ENCODE measurements at regions not wholly inside any gene's neighbourhood (a gene's known extent, or its start where the extent isn't known, plus 50 kb on each side); places are given as distances from the start of the nearest gene placed in this dataset.

GRCh38 chr10:125343118-125343925, 183.0 kb upstream of the CTBP2 start:
- no peak overlapping the region for H3K4me2 ChIP-seq (ENCODE audit: low read length)
- H3K4me1 ChIP-seq (ENCODE audit: insufficient read depth, low read length, poor library complexity, severe bottlenecking): no peaks in the 10 kb centered on the region
- H2AFZ ChIP-seq (ENCODE audit: low read length): no peak overlapping the region
- POLR2A ChIA-PET: interaction anchor here (0.5 to 1.0 kb wide), 5 partner anchors 9 to 1718 kb away, joined by 3 to 4 read pairs (median 3); no protein-coding TSS in a partner anchor
- H3K9me2 ChIP-seq (ENCODE audit: insufficient read depth, low read length): no peaks in the 10 kb centered on the region
- DNase-seq (ENCODE audit: low spot score): peak; percentile 20
- CTCF ChIA-PET (ENCODE audit: unreplicated experiment): no interaction called here
- no peaks in the 10 kb centered on the region for H4K20me1 ChIP-seq (ENCODE audit: insufficient read depth, low read length)
- H3K79me2 ChIP-seq (ENCODE audit: insufficient read depth, low read depth, low read length): no peaks in the 10 kb centered on the region
- H3K36me3 ChIP-seq (ENCODE audit: insufficient read depth, low read length): no peaks in the 10 kb centered on the region
- H3K4me3 ChIP-seq (ENCODE audit: low read depth, low read length, poor library complexity, severe bottlenecking): no peak overlapping the region
- TF ChIP-seq EZH2phosphoT487 (IDR thresholded peaks at IDR 0.05; ENCODE audit: borderline replicate concordance, low read depth, low read length) (no peak), CTCF (conservative IDR thresholded peaks at IDR 0.05; ENCODE audit: low read length) (peak; percentile 77)
- no peak overlapping the region for H3K27ac ChIP-seq (ENCODE audit: low read depth, low read length, poor library complexity, severe bottlenecking)
- intact Hi-C loops (cut with micrococcal nuclease; ENCODE audit: unreplicated experiment): loop anchor here (1.0 kb wide), 1 partner anchor 295 kb away; no protein-coding TSS in a partner anchor
- H3K9me3 ChIP-seq (ENCODE audit: low read length): no peaks in the 10 kb centered on the region
- no TSS peak for BruUV-seq (replicated peaks)

- no peak overlapping the region for H2AFZ ChIP-seq (ENCODE audit: low read length)
- no peak overlapping the region for H3K4me3 ChIP-seq (ENCODE audit: low read depth, low read length, poor library complexity, severe bottlenecking)
- H3K4me2 ChIP-seq (ENCODE audit: low read length): no peak overlapping the region
- no peaks in the 10 kb centered on the region for H3K9me3 ChIP-seq (ENCODE audit: low read length)
- no peaks in the 10 kb centered on the region for H3K4me1 ChIP-seq (ENCODE audit: insufficient read depth, low read length, poor library complexity, severe bottlenecking)
- H3K79me2 ChIP-seq (ENCODE audit: insufficient read depth, low read depth, low read length): no peaks in the 10 kb centered on the region
- no peak for DNase-seq (ENCODE audit: low spot score)
- TF ChIP-seq CTCF (conservative IDR thresholded peaks at IDR 0.05; ENCODE audit: low read length) (no peak), EZH2phosphoT487 (IDR thresholded peaks at IDR 0.05; ENCODE audit: borderline replicate concordance, low read depth, low read length) (no peak)
- H4K20me1 ChIP-seq (ENCODE audit: insufficient read depth, low read length): no peaks in the 10 kb centered on the region
- intact Hi-C loops (cut with micrococcal nuclease; ENCODE audit: unreplicated experiment): no loop called here
- no TSS peak for BruUV-seq (replicated peaks)
- ChIA-PET CTCF (ENCODE audit: unreplicated experiment) (no interaction called here), POLR2A (no interaction called here)
- H3K36me3 ChIP-seq (ENCODE audit: insufficient read depth, low read length): no peaks in the 10 kb centered on the region
- H3K27ac ChIP-seq (ENCODE audit: low read depth, low read length, poor library complexity, severe bottlenecking): no peak overlapping the region
- no peaks in the 10 kb centered on the region for H3K9me2 ChIP-seq (ENCODE audit: insufficient read depth, low read length)
These were observed 181.2 kb upstream of the CTBP2 start for GRCh38 chr10:125341611-125342010.

- Histone ChIP-seq H3K9me3 (ENCODE audit: low read length) (no peaks in the 10 kb centered on the region), H3K9me2 (ENCODE audit: insufficient read depth, low read length) (no peaks in the 10 kb centered on the region), H3K4me2 (ENCODE audit: low read length) (no peak overlapping the region), H3K4me3 (ENCODE audit: low read depth, low read length, poor library complexity, severe bottlenecking) (no peak overlapping the region), H2AFZ (ENCODE audit: low read length) (no peak overlapping the region), H3K79me2 (ENCODE audit: insufficient read depth, low read depth, low read length) (no peaks in the 10 kb centered on the region), H3K4me1 (ENCODE audit: insufficient read depth, low read length, poor library complexity, severe bottlenecking) (no peaks in the 10 kb centered on the region), H4K20me1 (ENCODE audit: insufficient read depth, low read length) (no peaks in the 10 kb centered on the region), H3K27ac (ENCODE audit: low read depth, low read length, poor library complexity, severe bottlenecking) (no peak overlapping the region), H3K36me3 (ENCODE audit: insufficient read depth, low read length) (no peaks in the 10 kb centered on the region)
- POLR2A ChIA-PET: interaction anchor here (1.1 kb wide), 1 partner anchor 9 kb away, joined by 3 read pairs; no protein-coding TSS in a partner anchor
- TF ChIP-seq EZH2phosphoT487 (IDR thresholded peaks at IDR 0.05; ENCODE audit: borderline replicate concordance, low read depth, low read length) (no peak), CTCF (conservative IDR thresholded peaks at IDR 0.05; ENCODE audit: low read length) (no peak)
- no TSS peak for BruUV-seq (replicated peaks)
- intact Hi-C loops (cut with micrococcal nuclease; ENCODE audit: unreplicated experiment): no loop called here
- CTCF ChIA-PET (ENCODE audit: unreplicated experiment): no interaction called here
- no peak for DNase-seq (ENCODE audit: low spot score)
These were observed 180.5 kb upstream of the CTBP2 start for GRCh38 chr10:125340903-125341302.

All from OCI-LY7 (cell line).